Panc1 (cell line): ENCODE measurements at regions not wholly inside any gene's neighbourhood (a gene's known extent, or its start where the extent isn't known, plus 50 kb on each side); places are given as distances from the start of the nearest gene placed in this dataset.

Source experiments
- CTCF ChIP-seq: fragments of 450-650 bp; IDR thresholded peaks from 2 replicates; pipeline ENCODE4 v1.5.1; 2017; ENCODE audit warnings: mild to moderate bottlenecking
- POLR2AphosphoS5 ChIP-seq: IDR thresholded peaks from 2 replicates; pipeline ENCODE4 v1.6.1; 2012; ENCODE audit warnings: mild to moderate bottlenecking, low read depth, low read length, moderate library complexity

GRCh38 chr14:47790477-47790876, 115.1 kb upstream of the MDGA2 start:
- TF ChIP-seq CTCF (no peak), POLR2AphosphoS5 (no peak)
